ENCODE measurements at regions not wholly inside any gene's neighbourhood (a gene's known extent, or its start where the extent isn't known, plus 50 kb on each side); places are given as distances from the start of the nearest gene placed in this dataset.
"Not testable (repeated sequence)": the region's sequence is repeated elsewhere in the genome, so short reads cannot be mapped to it uniquely, and the experiment has no call there.

DNA sequence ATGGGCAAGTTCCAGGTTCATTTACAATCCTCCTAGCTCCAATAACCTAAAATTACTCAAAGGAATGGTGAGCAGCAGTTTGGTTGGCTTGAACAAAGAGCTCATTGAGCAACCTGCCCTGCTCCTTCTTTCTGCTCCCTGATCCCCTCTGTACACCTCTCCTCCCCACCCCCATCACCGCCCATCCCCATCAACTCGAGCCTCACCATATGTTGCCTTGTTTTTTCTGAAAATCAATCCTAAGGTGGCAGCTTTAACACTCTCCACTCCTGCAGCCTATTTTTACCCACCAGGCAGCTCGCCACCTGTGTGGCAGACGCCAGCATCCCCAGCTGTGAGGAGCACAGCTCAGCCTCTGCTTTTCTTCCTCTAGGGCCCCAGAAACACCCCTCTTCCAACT, 533.4 kb upstream of the BRINP1 start:
- no peak for DNase-seq

DNA sequence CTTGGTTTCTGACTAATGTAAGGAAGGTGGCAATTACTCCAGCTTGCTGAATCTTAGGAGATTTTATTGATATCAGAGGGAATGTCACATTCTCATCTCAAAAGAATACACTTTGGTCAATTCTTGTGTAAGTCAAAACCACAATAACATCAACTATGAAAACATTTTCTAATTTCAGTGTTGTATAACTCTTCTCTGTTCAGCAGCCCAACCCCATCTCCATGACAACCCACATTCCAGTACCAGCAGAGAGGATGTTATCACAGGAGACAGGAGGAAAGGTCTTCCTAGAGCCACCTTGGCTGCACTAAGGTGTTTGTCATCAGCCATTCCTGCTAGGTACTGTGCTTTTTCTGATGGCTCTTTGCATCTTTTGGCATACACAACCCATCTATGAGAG, 529.1 kb upstream of the BRINP1 start:
- DNase-seq = no peak

DNA sequence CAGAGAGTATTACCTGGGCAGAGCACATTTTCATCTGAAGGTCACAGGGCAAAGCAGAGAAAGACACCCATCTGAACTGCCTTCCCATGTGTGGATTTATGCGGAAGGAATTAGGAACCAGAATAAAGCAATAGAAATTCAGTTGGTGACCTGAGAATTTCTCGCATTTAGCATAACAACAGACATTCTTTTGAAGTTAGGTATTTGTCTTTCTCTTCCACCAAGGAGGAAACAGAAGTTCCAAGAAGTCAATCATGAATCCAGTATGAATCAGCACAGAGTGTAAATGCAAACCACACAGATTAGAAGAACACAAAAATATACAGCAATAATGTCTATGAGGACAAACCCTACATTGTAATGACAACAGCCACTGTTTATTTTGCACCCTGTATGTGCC, 515.2 kb upstream of the BRINP1 start:
- DNase-seq = no peak

DNA sequence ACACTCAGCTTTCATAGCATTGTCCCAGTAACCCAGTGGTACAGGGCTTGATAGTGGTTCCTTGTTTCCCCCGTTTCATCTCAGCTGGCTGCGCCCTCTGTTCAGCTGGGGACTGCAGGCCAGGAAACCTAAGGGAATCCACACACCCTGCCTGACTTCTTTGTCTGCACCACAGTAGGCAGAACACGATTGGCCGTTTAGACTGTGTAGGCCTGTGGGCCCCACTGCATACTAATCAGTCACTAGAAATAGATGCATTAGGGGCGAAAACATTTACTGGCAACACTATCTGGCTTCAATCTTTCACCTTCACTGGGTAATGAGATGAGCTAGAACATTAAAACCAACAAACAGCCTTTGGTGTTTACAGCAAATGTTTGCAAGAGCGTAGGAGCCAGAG, 512.7 kb upstream of the BRINP1 start:
- no peak for DNase-seq

DNA sequence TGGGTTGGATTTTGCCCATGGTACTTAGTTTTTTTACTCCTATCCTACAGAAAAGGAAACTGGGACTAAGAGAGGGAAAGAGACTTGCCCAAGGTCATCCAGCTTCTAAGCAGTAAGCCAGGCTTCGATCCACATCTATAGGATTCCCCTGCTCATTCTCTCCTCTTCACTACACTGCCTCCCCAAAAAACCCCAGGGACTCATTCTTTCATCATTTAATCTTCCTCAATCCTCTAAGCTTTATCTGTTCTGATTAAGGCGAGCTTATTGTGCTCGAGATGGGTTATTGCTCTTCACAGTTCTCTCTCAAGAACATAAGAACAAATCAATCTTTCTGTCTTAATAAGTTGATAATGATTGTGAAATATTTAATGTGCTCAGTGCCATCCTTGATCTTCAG, 511.1 kb upstream of the BRINP1 start:
- DNase-seq = no peak

DNA sequence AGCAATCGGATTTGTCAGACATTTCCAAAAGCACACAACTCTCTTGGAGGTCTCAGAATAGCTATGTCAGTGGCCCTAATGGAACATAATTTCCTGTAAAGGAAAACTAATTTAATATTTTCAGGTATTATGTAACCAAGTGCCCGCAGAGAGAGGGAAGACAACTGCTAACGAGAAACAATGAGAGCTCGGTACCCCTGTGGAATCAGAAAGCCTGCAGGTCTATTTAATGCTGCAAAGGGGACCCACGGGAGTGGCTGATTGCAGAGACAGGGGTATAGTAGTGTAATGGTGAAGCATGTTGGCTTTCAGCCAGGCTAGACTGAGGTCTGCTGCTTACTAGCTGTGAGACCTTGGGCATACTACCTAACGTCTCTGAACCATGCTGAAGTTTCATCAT, 508.1 kb upstream of the BRINP1 start:
- DNase-seq = no peak

DNA sequence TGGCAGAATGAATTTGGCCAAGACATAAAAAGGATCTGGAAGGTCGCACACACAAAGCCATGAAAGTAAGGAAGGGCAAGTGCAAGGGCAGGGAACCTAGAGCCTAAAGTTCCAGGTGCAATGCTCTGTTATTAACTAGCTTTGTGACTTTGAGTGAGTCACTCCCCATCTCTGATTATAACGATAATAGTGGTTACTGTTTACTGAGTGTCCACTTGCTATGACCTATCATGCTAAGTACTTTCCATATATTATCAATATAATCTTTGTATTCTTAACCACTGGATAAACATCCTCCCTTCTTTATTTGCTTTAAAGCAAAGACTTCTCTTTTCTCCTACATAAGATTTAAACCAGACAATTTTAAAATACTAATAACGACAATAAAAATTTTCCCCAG, 504.6 kb upstream of the BRINP1 start:
- DNase-seq = no peak

DNA sequence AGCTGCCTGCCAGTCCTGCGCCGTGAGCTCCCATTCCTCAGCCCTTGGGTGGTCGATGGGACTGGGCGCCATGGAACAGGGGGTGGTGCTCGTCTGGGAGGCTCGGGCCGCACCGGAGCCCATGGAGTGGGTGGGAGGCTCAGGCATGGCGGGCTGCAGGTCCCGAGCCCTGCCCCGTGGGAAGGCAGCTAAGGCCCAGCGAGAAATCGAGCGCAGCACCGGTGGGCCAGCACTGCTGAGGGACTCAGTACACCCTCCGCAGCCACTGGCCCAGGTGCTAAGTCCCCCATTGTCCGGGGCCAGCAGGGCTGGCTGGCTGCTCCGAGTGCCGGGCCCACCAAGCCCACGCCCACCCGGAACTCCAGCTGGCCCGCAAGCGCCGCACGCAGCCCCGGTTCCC, 501.0 kb upstream of the BRINP1 start:
- not testable (repeated sequence) for DNase-seq

DNA sequence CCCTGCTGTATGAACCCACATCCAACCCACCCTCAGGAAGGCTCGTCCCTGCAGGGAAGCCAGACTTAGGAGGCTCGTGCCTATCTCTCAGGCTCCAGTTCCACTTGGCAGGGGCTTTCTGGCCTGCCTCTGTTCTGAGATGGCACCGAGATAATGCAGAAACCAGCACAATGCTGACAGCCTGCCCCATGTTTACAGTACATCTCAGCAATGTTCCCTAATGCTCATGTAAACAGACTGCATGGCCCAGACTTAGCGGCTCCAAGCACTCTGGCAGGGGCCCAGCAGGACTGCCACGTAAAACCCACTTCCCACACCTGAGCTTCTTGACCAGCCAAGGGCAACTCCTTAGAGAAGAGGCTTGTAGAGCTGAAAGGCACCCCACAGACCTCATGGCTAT, 499.5 kb upstream of the BRINP1 start:
- no peak for DNase-seq

DNA sequence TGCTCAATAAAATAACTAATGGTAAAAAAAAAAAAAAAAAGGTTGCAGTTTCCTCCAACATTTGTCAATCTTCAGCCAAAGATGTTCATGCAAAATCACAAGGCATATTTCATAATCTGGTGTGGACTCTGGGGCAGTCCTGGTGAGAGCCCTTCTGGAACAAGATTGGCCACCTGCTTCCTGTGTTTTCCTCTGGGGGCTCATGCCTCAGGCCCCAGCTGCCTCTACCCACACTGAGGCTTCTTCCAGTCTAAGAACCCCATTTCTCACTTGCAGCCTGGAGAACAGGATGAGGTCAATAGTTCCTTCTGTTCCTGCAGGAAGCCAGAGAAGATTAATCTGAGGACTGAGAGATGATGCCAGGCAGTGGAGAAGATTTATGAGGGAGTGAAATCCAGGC, 492.6 kb upstream of the BRINP1 start:
- no peak for DNase-seq

DNA sequence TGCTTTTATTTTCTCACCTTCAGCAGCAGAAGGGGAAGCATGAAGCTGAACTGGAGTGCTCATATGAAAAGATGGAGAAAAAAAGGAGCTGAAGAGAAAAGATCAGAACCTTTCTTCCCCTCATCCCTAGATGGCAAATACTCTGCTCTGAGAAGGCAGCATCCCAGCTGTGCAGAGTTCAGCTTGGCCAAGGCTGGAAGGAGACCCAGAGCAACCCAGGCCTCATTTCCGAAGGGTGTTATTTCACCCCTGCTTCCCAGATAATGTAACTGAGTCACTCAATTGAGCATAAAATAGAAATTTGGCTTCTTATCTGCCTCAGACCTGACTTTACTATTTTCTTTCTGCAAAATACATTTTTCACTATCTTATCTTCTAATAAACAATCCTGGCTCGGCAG, 489.9 kb upstream of the BRINP1 start:
- DNase-seq = no peak

DNA sequence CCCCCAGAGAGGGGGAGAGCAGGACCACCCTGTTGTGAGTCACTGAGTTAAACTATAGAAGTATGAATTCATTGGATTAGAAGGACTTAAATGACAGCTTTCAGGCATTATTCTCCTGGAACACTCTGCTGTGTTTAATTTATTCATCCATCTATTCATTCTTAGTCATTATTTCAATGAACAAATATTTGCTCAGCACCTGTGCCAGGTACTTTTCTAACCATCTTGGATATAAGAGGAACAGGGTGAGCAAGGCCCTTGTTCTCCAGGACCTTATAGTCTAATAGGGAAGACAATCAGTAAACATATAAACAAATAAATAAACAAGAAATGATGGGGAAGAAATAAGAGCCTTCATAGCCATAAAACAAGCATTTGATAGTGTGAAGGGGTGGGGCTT, 483.9 kb upstream of the BRINP1 start:
- no peak for DNase-seq

DNA sequence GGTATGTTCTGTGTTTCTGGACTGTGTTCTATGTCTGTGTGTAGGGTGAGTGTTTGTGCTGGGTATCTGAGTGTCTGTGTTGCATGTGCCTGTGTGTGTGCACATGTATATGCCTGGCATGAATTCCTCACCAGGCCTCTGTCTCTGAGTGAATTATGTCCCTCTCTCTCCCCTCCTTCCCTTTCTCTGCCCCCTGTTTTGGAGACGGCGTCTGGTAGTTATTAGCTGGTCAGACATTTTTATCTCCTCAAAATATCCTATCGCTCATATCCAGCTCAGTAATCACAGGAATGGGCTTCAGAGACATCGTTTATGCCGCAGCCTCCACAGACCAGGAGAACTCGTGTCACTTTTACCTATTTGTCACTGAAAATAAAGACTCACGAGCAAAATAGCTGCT, 483.2 kb upstream of the BRINP1 start:
- no peak for DNase-seq

DNA sequence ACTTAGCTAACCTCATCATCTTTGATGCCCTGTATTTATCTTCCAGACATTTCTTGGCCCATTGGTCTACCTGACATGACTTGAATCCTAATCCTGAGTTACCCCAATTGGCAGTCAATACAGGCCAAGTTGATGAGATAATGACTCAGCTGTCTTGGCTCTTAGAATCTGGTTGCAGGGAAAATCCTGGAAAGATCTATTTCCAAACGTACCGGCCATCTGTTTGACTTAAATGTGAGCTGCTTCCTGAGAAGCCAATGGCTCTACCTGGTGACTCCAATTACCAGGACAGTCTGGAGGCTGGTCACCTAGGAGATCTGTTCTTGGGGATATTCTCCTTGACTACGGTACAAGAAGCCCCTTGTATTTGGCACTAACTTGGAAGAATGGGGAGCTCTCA, 475.2 kb upstream of the BRINP1 start:
- DNase-seq = no peak

DNA sequence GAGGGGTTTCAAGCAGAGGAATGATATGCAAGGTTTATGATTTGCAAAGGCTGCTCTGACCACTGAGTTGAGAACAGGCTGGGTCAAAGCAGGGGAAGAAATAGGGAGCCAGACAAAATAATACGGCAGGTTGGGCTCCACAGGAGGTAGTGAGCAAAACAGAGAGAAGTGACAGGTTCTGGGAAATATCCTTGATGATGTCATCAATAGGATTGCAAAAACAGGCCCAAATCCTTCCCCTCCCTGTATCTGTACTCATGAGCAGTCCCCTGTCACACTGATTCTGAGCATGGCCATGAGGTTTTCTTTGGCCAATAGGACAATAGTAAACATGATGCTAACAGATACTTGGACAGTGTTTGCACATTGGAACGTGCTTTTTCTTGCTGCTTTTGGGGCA, 471.8 kb upstream of the BRINP1 start:
- DNase-seq = no peak

DNA sequence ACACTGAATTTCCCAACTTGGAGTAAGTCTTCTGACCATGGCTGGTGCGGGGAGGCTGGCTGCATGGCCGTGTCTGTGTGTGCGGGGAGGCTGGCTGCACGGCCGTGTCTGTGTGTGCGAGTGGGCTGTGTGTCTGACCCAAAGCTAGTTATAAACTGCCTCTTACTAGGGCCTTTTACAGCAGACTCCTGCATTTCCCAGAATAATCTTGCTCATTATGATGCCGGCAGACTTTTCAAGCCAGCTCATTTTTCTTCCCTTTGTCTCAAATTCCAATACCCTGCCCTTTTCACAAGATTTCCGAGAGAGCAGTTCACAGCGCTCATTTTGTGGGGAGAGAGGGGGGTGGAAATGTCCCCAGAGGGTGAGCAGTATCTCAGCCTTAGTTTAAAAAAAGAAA, 470.7 kb upstream of the BRINP1 start:
- no peak for DNase-seq

DNA sequence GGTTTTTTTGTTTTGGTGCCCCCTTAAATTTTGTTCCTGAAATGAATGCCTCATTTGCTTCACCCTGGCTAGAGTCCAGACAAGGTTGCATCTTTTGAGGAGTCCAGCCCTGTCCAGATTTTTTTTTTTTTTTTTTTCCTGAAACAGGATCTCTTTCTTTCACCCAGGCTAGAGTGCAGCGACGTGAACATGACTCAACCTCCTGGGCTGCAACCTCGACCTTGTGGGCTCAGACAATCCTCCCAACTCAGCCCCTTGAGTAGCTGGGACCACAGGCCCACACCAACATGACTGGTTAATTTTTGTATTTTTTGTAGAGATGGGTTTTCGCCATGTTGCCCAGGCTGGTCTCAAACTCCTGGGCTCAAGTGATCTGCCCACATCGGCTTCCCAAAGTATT, 469.0 kb upstream of the BRINP1 start:
- no peak for DNase-seq

DNA sequence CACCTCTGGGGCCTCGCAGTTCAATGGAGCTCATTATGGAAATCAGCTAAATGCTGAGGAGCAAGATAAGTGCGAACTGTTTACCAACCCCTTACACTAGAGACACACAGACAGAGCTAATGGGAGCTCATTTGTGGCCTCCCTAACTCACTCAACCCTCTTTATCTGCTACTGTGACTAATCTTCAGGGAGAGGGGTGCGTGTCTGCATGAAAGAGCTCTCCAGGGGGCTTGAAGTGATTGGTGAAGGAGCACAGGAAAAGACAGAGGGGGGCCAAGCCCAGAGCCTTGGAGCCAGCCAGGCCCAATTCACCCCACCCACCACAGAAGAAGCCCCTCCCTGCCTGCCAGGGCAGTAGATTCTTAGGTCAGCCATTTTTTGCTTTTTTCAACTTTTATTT, 466.8 kb upstream of the BRINP1 start:
- DNase-seq = no peak

DNA sequence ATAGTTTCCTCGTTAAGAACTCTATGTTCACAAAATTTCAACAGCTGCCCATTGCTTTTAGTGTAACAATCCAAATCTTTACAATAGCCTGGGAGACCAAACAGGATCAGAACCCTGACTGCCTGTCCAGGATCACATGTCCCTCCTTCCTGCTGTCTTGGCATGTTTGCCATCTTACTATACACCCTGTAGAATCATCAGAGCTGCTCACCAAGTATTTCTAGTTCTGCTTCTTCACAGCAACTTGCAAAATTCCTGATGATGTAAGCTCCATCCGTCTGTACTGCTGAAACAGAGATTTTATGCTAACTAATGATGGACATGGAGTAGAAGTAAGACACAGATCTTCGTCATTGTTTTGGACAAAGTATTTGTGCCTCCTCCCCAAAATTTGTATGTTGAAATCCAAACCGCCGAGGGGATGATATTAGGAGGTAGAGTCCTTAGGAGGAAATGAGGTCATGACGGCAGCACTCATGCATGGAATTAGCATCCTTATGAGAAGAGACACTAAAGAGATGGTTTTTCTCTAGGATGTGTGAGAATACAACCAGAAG, 464.9 kb upstream of the BRINP1 start:
- DNase-seq = no peak

DNA sequence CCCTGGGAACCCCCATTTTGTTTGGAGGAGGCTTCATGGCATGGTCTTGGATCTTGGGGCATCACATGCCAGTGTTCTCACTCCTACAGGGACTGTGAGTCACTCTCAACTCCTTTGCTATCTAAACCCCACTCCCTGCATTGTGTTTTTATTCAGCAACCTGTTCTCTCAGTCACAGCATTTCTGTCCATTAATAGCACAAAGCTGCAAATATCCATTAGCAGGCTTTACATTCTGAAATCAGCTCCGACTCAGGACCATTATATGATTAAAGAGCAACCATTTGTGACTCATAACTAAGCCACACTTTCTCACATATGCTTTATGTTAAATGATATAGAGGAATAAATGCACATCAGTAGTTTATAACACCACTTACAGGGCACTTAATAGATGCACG, 462.1 kb upstream of the BRINP1 start:
- DNase-seq = no peak

DNA sequence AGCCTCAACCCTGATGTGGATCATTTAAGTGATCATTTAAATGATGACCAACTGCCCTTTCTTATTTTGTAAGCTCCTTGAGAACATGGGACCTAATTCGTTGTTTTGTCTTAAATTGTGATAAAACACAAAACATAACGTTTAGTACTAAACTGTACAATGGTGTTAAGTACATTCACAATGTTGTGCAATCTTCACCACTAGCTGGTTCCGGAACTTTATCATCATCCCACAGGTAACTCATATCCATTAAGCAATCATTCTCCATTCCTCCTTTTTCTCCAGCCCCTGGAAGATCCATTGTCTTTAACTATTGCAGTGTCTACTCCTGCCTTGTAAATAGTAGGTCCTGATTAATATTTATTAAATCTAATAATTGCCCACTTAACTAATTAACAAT, 460.5 kb upstream of the BRINP1 start:
- no peak for DNase-seq

DNA sequence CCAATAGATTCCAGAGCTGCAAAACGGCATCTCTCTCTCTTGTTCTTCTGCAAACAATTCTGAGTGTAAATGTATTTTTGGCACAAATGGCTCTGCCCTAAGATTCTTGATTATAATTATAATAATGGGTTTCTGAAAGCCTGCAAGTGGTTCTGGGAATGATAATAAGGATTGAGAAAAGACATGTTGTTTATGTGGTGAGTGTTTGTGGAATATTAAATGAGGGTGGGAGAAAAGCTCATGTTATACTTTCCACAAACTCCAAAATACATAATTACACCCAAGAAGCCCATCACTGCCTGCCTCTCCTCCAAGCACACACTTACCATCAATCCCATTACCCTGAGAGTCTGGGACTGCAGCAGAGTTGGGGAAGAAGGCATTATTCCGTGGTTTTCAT, 460.0 kb upstream of the BRINP1 start:
- DNase-seq = no peak

DNA sequence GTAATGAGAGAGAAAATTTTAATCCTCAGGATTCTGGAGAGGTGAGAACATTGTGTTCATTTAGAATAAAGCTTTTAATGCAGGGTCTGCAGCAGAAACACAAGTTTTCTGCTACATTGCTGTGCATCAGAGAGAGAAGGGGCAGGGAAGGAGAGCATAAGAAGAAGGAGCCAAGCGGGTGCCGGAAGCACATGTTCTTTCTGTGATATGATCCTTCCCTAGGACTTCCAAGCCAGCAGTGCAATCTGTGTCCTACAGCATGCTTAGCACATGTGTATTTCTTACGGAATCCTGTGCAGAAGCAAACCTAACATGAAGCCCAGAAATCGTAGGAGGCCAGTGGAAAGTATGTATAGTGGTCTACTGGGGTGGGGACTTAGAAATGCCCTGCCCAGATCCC, 458.3 kb upstream of the BRINP1 start:
- no peak for DNase-seq

DNA sequence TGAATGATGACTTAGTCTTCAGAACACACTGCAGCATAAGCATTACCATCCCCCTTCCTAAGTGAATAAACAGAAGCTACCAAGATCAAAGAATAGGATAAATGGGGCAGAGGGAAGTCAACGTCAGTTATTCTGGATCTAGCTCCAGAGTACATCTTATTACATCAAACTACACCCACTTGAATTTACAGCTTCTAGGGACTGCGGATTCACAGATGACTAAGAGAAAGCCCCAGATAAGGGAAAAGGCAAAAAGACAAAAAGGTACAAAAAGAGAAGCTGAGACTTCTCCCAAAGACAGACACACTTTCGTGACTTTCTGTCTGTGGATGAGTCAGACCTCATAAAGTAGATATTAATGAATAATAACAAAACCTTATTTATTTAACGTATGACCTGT, 457.9 kb upstream of the BRINP1 start:
- DNase-seq = no peak

DNA sequence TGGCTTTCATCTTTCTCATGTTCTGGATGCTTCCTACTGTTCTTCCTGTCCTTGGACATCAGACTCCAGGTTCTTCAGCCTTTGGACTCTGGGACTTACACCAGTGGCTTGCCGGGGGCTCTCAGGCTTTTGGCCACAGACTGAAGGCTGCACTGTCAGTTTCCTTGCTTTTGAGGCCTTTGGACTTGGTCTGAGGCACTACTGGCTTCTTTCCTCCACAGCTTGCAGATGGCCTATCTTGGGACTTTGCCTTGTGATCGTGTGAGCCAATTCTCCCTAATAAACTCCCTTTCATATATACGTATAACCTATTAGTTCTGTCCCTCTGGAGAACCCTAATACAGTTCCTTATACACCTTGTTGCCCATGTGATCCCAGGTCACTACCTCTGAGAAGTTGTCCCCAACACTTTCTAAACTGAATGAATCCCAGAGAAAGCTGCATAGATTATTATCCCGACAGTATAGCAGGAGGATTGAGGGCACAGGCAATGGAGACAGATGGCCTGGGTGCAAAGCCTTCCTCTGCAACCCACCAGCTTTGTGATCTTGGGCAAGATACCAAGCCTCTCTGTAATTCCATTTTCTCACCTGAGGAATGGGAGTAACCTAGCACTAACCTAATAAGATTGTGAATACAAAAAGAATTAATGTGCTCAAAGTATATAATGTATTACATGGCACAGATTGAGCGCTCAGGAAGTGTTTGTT, 449.6 kb upstream of the BRINP1 start:
- no peak for DNase-seq

All from DMS79 (cell line).